ENCODE measurements at regions not wholly inside any gene's neighbourhood (a gene's known extent, or its start where the extent isn't known, plus 50 kb on each side); places are given as distances from the start of the nearest gene placed in this dataset.

DNA sequence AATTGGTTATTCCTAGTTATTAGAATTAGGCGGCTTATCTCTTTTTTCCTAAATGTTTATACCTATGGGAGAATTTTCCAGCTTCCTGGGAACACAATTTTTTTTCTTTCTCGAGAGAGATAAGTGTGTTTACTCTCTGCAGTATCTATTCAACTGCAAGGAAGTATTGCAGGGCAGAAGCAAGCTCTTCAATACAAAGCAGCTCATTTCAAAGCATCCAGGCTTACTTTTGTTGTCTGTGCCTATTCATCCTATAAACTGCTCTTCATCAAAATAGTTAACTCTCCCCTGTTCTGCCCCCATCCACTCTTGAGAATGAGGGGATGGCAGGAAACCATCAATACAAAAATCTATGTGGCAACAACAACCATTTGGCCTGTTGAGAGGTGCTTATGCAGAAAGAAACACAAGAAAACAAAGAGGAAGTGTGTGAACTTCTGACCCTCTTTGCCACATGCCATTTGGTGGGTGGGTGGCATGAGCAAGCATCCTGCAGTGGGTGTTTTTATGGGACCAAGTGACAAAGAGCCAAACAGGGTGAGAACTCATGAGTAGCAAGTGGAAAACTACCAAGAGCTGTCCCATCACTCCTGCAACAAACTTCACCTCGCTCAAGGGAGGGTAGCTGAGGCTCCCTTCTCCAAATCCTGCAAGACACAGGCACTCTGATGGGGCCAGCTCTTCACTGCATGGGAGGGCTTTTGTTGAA lies 50.6 kb upstream of the MRPS6 start:
- TF ChIP-seq CTCF (IDR thresholded peaks at IDR 0.05; ENCODE audit: low read depth, low read length, missing control alignments) = no peak
- DNase-seq (ENCODE audit: low read depth) = peak; percentile 51
- no peak overlapping the region for H3K4me3 ChIP-seq (ENCODE audit: low read depth, low read length)

DNA sequence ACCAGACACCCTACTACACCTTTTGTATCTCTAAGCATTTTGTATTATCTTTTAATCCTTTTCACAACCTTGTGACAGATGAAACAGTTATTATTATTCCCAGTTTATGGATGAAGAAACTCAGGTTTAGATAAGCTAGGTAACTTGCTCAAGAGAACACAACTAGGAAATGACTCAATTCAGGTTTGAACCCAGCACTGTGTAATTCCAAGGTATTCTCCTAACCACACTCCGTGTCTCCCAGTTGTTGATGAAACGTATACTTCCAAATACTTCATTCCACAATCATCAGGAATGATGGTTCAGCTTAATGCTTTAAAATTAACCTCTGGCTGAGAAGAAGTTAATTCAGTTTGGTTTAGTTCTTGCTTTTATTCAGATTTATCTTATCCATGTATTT lies 51.7 kb upstream of the MRPS6 start:
- H3K4me3 ChIP-seq (ENCODE audit: low read depth, low read length) = no peak overlapping the region
- no peak for DNase-seq (ENCODE audit: low read depth)
- no peak for TF ChIP-seq CTCF (IDR thresholded peaks at IDR 0.05; ENCODE audit: low read depth, low read length, missing control alignments)

DNA sequence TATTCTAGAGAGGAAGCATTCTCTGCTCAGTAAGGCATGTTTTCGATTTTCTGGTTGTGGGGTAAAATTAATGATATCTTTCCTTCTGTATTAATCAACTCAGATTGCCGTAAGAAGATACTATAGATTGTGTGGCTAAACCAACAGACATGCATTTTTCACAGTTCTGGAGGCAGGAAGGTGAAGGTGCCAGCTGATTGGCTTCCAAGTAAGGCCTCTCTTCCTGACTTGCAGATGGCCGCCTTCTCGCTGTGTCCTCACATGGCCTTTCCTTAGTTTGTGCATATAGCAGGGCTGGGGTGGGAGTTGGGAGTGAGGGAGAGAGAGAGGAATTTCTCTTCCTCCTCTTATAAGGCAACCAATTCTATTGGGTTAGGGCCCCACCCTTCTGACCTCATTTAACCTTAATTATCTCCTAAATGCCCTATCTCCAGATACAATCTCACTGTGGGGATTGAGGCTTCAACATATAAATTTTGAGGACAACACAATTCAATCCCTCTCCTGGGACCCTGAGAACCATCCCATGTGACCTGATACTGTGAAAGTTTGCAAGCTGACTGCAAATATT lies 52.3 kb upstream of the MRPS6 start:
- TF ChIP-seq CTCF (IDR thresholded peaks at IDR 0.05; ENCODE audit: low read depth, low read length, missing control alignments) = no peak
- no peak for DNase-seq (ENCODE audit: low read depth)
- H3K4me3 ChIP-seq (ENCODE audit: low read depth, low read length) = no peak overlapping the region

- peak; percentile 43 for TF ChIP-seq CTCF (IDR thresholded peaks at IDR 0.05; ENCODE audit: low read depth, low read length, missing control alignments)
- no peak overlapping the region; the same call in 1 of the 2 replicates for H3K4me3 ChIP-seq (ENCODE audit: low read depth, low read length)
- DNase-seq (ENCODE audit: low read depth) = peak; percentile 78
Observed at GRCh38 chr21:34020005-34020847, 53.2 kb upstream of the MRPS6 start.

GRCh38 chr21:34019402-34019801 lies 54.0 kb upstream of the MRPS6 start:
- DNase-seq (ENCODE audit: low read depth) = no peak
- TF ChIP-seq CTCF (IDR thresholded peaks at IDR 0.05; ENCODE audit: low read depth, low read length, missing control alignments) = no peak
- no peak overlapping the region; the same call in 1 of the 2 replicates for H3K4me3 ChIP-seq (ENCODE audit: low read depth, low read length)

- peak overlapping the region; percentile 1 for H3K4me3 ChIP-seq (ENCODE audit: low read depth, low read length)
- peak; percentile 77 for DNase-seq (ENCODE audit: low read depth)
- no peak for TF ChIP-seq CTCF (IDR thresholded peaks at IDR 0.05; ENCODE audit: low read depth, low read length, missing control alignments)
Observed at GRCh38 chr21:34018910-34019309, 54.5 kb upstream of the MRPS6 start.

All from GM12864 (cell line).